Stimulated activated CD4-positive, alpha-beta T cell treated with anti-CD3 and anti-CD28 coated beads, Interleukin-12 subunit alpha, Interleukin-12 subunit beta, amount 100 ng/mL, for 48 hours (primary cell): ENCODE measurements at regions not wholly inside any gene's neighbourhood (a gene's known extent, or its start where the extent isn't known, plus 50 kb on each side); places are given as distances from the start of the nearest gene placed in this dataset.
A peak's percentile ranks its signal among the peaks of the same experiment; 100 is the strongest.
"Not testable (repeated sequence)": the region's sequence is repeated elsewhere in the genome, so short reads cannot be mapped to it uniquely, and the experiment has no call there.

ENCODE experiments used
- DNase-seq, 3 donors: peaks; one replicate each; pipeline ENCODE4 v3.0.0-alpha.2; 2020; ENCODE audit warnings: low read depth in 2 of 3, low spot score in 1 of 3

- no peak for DNase-seq
These were observed 268.1 kb upstream of the PLPP4 start for GRCh38 chr10:120188950-120189349.

DNA sequence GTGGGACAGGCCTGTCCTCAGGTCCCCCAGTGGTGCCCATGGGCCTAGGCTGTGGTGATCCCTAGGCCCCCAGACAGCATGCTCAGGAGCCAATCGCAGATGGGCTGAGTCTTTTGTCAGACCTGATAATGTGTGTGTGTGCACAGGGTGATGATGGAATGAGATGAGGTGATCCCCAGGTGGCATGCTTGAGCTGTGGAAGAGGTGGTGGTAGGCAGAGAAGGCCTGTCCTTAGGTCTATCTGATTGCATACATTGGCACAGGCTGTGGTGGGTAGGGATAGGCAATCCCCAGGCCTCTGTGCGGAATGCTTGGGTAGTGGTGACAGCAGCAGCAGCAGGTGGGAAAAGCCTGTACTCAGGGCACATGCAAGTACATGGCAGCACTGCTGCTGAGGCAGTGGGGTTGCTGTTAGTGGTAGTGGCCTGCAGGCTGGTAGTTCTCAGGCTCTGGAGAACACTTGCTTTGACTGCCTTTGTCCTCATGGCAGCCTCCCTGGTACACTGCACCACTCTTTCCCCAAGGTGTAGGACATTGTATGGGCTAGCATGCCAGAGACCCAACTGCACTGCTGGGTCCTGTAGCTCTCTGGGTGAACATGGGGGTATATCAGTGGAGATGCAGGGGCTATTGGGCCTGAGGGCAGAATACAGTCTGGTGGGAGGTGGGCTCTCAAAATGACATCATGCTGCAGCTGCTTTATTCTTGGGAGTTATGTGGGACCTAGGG lies 260.9 kb upstream of the PLPP4 start:
- DNase-seq: no peak

DNA sequence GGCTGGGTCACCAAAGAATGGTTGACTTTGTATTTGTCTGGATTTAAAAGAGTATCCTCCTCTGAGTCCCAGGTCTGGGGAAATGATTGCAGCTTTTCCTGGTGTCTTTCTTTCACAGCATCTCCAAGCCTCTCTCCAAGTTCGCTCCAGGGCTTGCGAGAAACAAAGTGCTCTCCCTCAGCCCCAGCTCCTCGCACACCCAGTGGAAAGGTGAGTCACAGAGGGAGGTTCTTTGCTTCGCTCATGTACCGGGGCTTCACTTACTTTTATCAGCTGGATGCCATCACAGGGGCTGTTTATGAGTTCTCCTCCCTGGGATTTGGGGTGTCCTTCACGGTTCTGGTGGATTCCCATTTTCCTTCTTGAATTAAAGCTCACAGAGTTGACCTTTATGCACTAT lies 252.2 kb upstream of the PLPP4 start:
- no peak for DNase-seq

DNA sequence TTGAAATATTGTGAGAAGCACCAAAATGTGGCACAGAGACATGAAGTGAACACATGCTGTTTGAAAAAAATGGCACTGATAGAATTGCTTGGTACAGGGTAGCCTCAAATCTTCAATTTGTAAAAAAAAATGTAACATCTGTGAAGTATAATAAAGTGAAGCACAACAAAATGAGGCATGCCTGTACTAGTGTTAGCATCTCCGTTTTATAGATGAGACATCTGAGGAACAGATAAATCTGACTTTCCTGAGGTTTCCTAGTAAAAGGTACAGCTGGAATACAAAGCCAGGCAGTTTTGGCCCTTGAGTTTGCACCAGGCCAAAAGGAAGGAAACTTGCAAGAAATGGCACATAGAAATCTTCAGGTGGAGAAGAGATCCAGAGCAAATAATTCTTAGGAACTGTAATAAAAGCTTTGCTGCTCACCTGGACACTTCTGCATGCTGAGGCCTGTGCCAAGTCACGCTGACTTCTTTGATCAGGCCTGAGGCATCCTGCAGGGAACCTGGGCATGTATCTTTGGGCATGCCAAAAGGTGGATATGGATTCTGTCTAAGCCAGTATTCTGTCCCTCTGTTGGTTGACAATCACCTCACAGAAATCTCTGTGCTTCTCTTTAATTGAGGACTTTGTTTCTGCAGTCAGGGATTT lies 251.5 kb upstream of the PLPP4 start:
- no peak for DNase-seq

DNA sequence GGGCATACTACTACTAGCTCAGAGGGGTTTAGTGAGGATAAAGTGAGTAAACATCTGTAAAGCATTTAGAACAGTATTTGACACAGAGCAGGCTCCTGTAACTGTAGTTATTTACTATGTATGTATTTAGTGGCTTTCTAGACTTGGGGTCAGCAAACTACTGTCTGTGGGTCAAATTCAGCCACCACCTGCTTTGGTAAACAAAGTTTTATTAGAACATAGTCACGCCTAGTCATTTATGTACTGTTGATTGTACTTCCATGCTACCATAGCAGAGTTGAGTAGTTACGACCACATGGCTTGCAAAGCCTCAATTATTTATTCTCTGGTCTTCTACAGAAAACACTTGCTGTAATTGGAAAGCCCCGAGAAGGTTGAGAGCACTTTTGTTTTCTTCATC lies 248.5 kb upstream of the PLPP4 start:
- DNase-seq: no peak

GRCh38 chr10:120209124-120209762 lies 247.8 kb upstream of the PLPP4 start:
- no peak for DNase-seq

DNA sequence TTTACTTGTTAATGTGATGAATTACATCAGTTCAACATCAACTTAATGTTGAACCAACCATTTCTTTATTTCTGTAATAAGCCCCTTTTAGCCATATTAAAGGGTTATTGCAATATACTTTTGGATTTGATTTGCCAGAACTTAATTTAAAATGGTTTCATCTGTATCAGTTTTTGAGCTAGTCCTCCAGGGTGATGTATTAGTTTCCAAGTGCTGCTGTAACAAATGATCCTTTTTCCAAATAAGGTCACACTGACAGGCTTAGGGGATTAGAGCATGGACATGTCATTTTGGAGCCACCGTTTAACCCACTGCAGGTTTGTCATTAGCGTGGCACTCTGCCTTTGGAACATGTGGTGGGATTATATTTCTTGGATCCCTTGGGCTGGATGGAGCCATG lies 244.8 kb upstream of the PLPP4 start:
- no peak for DNase-seq

GRCh38 chr10:120213283-120213682 lies 243.7 kb upstream of the PLPP4 start:
- DNase-seq: not testable (repeated sequence)

- no peak for DNase-seq
These were observed 239.3 kb upstream of the PLPP4 start for GRCh38 chr10:120217736-120218135.

- DNase-seq: peak in 1 of 3 donors; percentile 27
These were observed 235.0 kb upstream of the PLPP4 start for GRCh38 chr10:120221873-120222485.

- DNase-seq: no peak
These were observed 227.4 kb upstream of the PLPP4 start for GRCh38 chr10:120229641-120230040.

GRCh38 chr10:120239695-120240094 lies 217.3 kb upstream of the PLPP4 start:
- not testable (repeated sequence) for DNase-seq

DNA sequence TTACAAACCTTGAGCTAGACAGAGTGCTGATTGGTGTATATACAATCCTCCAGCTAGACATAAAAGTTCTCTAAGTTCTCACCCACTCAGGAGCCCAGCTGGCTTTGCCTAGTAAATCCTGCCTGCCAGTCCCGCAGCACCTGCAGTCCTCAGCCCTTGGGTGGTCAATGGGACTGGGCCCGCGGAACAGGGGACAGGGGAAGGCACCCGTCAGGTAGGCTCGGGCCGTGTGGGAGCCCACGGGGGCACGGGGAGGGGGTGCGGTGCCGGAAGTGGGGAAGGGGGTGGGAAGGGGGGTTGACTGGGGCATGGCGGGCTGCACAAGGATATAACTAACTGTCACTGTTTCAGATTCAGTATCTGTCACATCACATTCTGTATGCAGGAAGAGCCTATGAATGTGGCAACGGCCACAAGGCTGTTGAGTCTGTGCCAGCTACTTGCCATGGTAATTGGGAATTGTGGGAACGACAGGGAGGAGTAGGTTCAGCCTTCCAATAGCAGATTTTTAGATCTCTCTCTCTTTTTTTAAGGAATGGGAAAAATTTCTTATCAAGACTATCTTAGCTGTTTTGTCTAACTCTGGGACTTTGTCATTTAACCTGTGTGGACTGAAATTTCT lies 205.1 kb upstream of the PLPP4 start:
- no peak for DNase-seq

- no peak for DNase-seq
These were observed 203.9 kb upstream of the PLPP4 start for GRCh38 chr10:120253131-120253530.

GRCh38 chr10:120260456-120260855 lies 196.6 kb upstream of the PLPP4 start:
- no peak for DNase-seq

DNA sequence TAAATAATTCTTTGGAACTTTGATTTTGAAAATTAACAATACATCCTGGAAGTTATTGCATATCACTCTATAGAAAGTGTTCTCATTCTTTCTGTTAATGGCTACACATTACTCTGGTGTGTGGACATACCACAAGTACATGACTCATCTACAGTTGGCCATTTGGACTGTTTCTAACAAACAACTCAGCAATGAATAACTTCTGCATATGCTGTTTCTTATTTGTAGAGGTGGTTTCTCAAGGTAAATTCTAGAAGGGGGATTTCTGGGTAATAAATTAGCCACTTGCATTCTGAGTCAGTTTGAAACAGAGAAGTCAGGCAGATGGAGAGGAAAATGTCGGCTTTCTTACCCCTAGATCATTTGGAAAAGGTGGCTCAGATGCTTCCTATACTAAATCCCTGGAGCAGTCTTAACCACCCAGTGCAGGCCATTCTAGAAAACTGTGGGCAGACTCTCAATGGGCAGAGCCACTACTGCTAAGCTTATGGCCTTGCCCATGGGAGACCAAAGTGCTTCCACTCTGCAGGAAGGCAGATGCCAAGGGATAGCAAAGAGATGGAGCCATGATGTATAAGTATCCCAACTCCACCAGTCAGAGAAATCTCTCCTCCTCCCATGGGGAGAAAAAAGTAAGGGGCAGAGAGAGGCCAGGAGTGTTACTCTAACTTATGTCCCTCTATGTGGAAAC lies 194.0 kb upstream of the PLPP4 start:
- DNase-seq: no peak

GRCh38 chr10:120266022-120266421 lies 191.0 kb upstream of the PLPP4 start:
- no peak for DNase-seq

DNA sequence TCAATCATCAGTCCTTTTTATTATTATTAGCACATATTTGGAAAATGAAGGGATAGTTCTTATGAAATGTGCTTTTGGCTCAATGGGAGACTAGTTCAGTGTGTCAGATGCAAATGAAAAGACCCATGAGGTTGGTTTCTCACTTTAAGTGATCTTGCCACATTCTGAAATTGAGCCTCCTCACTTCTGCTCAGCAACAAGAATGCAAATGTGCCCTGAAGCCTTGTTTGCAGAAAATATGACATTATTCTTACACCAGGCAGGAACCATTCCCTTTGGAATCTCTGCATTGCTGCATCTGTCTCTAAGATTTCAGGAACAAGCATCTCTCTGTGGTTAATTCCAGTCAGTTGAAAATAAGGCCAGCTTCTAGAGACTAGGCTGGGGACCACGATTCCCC lies 186.1 kb upstream of the PLPP4 start:
- DNase-seq: no peak

GRCh38 chr10:120271696-120272095 lies 185.3 kb upstream of the PLPP4 start:
- DNase-seq: no peak

GRCh38 chr10:120272350-120272749 lies 184.7 kb upstream of the PLPP4 start:
- DNase-seq: no peak

DNA sequence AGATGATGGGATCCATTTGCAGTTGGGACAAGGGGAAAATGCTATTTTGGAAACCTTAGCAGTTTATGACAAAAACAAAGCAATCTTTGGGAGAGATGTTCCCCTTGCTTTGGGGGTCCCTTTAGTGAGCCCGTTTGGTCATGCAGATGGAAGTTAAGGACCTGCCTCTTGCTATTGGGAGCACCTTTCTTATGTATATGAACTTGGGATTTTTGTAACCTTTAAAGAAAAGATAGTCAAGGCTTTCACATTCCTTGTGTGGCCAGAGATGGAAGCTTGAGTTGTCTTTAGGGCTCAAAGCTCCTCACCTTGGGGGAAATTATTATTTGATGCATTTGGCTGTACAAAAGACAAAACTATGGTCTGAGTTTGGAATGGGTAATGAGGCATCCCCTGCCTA lies 179.0 kb upstream of the PLPP4 start:
- no peak for DNase-seq
